Upper lobe of left lung (tissue), 4 donors: ENCODE measurements at regions not wholly inside any gene's neighbourhood (a gene's known extent, or its start where the extent isn't known, plus 50 kb on each side); places are given as distances from the start of the nearest gene placed in this dataset.

Source experiments
- CTCF ChIP-seq, 6 experiments: fragments of 450-650 bp in 4 of 6; fragments of 200-600 bp in 2 of 6; sonication (generic) in 2 of 6; IDR thresholded peaks; one replicate each; pipeline ENCODE4 v1.5.1; 2016 to 2019; ENCODE audit warnings: antibody characterized with exemption in 6 of 6
- EP300 ChIP-seq, 4 donors: sonication (generic); formaldehyde crosslinking; IDR thresholded peaks; one replicate each; pipeline ENCODE4 v1.5.1; 2017; ENCODE audit warnings: antibody characterized with exemption in 4 of 4, control low read depth in 2 of 4
- POLR2AphosphoS5 ChIP-seq, 2 donors: sonication (generic); formaldehyde crosslinking; IDR thresholded peaks; one replicate each; pipeline ENCODE4 v1.5.1; 2017; ENCODE audit warnings: antibody characterized with exemption in 2 of 2

GRCh38 chr14:54261283-54261682, 135.5 kb upstream of the CDKN3 start:
- TF ChIP-seq EP300 (IDR thresholded peaks at IDR 0.05) (no peak), CTCF (IDR thresholded peaks at IDR 0.05) (no peak), POLR2AphosphoS5 (IDR thresholded peaks at IDR 0.05) (no peak)
